OCI-LY7 (cell line): ENCODE measurements at regions not wholly inside any gene's neighbourhood (a gene's known extent, or its start where the extent isn't known, plus 50 kb on each side); places are given as distances from the start of the nearest gene placed in this dataset.
"Not testable (repeated sequence)": the region's sequence is repeated elsewhere in the genome, so short reads cannot be mapped to it uniquely, and the experiment has no call there.

ENCODE experiments used
- EZH2phosphoT487 ChIP-seq: fragments of 200-600 bp; sonication (generic); IDR thresholded peaks from 2 replicates; pipeline ENCODE4 v1.6.1; 2018; ENCODE audit warnings: low read depth, borderline replicate concordance, mild to moderate bottlenecking, mixed run types, antibody characterized with exemption, low read length, moderate library complexity, mixed read lengths
- TF ChIP-seq, protein P1 (sequence below): fragments of 200-600 bp; sonication (generic); conservative IDR thresholded peaks from 2 replicates; pipeline ENCODE4 v1.5.1; 2014; ENCODE audit warnings: mild to moderate bottlenecking, antibody characterized with exemption, low read length, moderate library complexity, mixed read lengths

DNA sequence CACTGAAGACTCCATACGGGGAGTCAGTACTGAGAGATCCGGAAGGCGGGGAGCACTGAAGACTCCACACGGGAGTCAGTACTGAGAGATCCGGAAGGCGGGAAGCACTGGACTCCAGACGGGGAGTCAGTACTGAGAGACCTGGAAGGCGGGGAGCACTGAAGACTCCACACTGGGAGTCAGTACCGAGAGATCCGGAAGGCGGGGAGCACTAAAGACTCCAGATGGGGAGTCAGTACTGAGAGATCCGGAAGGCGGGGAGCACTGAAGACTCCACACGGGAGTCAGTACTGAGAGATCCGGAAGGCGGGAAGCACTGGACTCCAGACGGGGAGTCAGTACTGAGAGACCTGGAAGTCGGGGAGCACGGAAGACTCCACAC is 77.2 kb downstream of the DLL1 start:
- TF ChIP-seq, protein P1, sequence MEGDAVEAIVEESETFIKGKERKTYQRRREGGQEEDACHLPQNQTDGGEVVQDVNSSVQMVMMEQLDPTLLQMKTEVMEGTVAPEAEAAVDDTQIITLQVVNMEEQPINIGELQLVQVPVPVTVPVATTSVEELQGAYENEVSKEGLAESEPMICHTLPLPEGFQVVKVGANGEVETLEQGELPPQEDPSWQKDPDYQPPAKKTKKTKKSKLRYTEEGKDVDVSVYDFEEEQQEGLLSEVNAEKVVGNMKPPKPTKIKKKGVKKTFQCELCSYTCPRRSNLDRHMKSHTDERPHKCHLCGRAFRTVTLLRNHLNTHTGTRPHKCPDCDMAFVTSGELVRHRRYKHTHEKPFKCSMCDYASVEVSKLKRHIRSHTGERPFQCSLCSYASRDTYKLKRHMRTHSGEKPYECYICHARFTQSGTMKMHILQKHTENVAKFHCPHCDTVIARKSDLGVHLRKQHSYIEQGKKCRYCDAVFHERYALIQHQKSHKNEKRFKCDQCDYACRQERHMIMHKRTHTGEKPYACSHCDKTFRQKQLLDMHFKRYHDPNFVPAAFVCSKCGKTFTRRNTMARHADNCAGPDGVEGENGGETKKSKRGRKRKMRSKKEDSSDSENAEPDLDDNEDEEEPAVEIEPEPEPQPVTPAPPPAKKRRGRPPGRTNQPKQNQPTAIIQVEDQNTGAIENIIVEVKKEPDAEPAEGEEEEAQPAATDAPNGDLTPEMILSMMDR = not testable (repeated sequence)
- TF ChIP-seq EZH2phosphoT487 = not testable (repeated sequence)
